WTC11 (cell line): ENCODE measurements at regions not wholly inside any gene's neighbourhood (a gene's known extent, or its start where the extent isn't known, plus 50 kb on each side); places are given as distances from the start of the nearest gene placed in this dataset.

Experiments used
- CREB1 ChIP-seq: sonication (generic); formaldehyde crosslinking; IDR thresholded peaks from 2 replicates; pipeline ENCODE4 v1.8.0; 2023; ENCODE audit warnings: mild to moderate bottlenecking, missing genetic modification reagents
- NR1H2 ChIP-seq: sonication (generic); formaldehyde crosslinking; IDR thresholded peaks from 2 replicates; pipeline ENCODE4 v1.9.0; 2021; ENCODE audit warnings: mild to moderate bottlenecking, moderate library complexity, missing genetic modification reagents
- ZBTB21 ChIP-seq: sonication (generic); formaldehyde crosslinking; IDR thresholded peaks from 2 replicates; pipeline ENCODE4 v1.8.1; 2023; ENCODE audit warnings: mild to moderate bottlenecking, missing genetic modification reagents, borderline replicate concordance
- ZNF121 ChIP-seq: sonication (generic); formaldehyde crosslinking; IDR thresholded peaks from 2 replicates; pipeline ENCODE4 v1.8.0; 2023; ENCODE audit warnings: missing genetic modification reagents
- ZNF416 ChIP-seq: fragments of 250-450 bp; sonication (Bioruptor Pico); IDR thresholded peaks from 2 replicates; pipeline ENCODE4 v1.9.0; 2021; ENCODE audit warnings: mild to moderate bottlenecking, inconsistent platforms
- TF ChIP-seq, protein P1 (sequence below): fragments of 200-600 bp; IDR thresholded peaks from 2 replicates; pipeline ENCODE4 v1.8.0; 2022; ENCODE audit warnings: antibody characterized with exemption
- TF ChIP-seq, protein P2 (sequence below): sonication (generic); formaldehyde crosslinking; IDR thresholded peaks from 2 replicates; pipeline ENCODE4 v1.8.1; 2023; ENCODE audit warnings: mild to moderate bottlenecking, missing genetic modification reagents
- TF ChIP-seq, protein P3 (sequence below): sonication (generic); formaldehyde crosslinking; IDR thresholded peaks from 2 replicates; pipeline ENCODE4 v1.8.1; 2022; ENCODE audit warnings: low read depth, missing genetic modification reagents, borderline replicate concordance

DNA sequence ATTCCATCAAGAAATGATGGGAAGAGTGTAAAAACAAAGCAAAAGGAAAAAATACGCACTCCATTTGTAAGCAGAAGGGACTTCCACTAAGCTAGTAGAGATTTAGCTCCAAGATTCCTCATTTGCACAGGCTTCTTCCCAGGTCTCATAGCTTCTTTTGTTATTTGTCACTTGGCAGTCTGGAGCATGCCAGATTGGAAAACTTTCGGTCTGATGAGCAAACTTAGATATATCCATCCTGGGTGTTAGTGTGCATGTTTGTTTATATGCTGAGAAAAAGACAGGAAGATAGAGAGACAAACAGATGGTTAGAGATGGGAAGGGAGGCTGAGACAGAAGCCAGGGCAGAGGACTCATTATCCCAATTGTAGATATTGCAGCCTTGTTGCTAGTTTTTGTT is 1644.5 kb upstream of the NUDT12 start:
- TF ChIP-seq CREB1 (CRISPR knock-in tag): no peak
- TF ChIP-seq, protein P1, sequence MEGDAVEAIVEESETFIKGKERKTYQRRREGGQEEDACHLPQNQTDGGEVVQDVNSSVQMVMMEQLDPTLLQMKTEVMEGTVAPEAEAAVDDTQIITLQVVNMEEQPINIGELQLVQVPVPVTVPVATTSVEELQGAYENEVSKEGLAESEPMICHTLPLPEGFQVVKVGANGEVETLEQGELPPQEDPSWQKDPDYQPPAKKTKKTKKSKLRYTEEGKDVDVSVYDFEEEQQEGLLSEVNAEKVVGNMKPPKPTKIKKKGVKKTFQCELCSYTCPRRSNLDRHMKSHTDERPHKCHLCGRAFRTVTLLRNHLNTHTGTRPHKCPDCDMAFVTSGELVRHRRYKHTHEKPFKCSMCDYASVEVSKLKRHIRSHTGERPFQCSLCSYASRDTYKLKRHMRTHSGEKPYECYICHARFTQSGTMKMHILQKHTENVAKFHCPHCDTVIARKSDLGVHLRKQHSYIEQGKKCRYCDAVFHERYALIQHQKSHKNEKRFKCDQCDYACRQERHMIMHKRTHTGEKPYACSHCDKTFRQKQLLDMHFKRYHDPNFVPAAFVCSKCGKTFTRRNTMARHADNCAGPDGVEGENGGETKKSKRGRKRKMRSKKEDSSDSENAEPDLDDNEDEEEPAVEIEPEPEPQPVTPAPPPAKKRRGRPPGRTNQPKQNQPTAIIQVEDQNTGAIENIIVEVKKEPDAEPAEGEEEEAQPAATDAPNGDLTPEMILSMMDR: no peak
- TF ChIP-seq ZNF121 (CRISPR knock-in tag): no peak
- TF ChIP-seq NR1H2 (CRISPR knock-in tag): no peak
- TF ChIP-seq ZBTB21 (CRISPR knock-in tag): no peak
- TF ChIP-seq, protein P2, sequence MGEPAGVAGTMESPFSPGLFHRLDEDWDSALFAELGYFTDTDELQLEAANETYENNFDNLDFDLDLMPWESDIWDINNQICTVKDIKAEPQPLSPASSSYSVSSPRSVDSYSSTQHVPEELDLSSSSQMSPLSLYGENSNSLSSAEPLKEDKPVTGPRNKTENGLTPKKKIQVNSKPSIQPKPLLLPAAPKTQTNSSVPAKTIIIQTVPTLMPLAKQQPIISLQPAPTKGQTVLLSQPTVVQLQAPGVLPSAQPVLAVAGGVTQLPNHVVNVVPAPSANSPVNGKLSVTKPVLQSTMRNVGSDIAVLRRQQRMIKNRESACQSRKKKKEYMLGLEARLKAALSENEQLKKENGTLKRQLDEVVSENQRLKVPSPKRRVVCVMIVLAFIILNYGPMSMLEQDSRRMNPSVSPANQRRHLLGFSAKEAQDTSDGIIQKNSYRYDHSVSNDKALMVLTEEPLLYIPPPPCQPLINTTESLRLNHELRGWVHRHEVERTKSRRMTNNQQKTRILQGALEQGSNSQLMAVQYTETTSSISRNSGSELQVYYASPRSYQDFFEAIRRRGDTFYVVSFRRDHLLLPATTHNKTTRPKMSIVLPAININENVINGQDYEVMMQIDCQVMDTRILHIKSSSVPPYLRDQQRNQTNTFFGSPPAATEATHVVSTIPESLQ (CRISPR knock-in tag): no peak
- TF ChIP-seq, protein P3, sequence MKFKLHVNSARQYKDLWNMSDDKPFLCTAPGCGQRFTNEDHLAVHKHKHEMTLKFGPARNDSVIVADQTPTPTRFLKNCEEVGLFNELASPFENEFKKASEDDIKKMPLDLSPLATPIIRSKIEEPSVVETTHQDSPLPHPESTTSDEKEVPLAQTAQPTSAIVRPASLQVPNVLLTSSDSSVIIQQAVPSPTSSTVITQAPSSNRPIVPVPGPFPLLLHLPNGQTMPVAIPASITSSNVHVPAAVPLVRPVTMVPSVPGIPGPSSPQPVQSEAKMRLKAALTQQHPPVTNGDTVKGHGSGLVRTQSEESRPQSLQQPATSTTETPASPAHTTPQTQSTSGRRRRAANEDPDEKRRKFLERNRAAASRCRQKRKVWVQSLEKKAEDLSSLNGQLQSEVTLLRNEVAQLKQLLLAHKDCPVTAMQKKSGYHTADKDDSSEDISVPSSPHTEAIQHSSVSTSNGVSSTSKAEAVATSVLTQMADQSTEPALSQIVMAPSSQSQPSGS: no peak
- no peak for TF ChIP-seq ZNF416
